C4-2B (cell line): ENCODE measurements at regions not wholly inside any gene's neighbourhood (a gene's known extent, or its start where the extent isn't known, plus 50 kb on each side); places are given as distances from the start of the nearest gene placed in this dataset.
A peak's percentile ranks its signal among the peaks of the same experiment; 100 is the strongest.

ENCODE experiments used
- H3K27ac ChIP-seq: fragments of 450-650 bp; 2 replicates; pipeline ENCODE4 v1.5.1; 2017
- CTCF ChIP-seq: fragments of 450-650 bp; conservative IDR thresholded peaks from 2 replicates; pipeline ENCODE4 v1.5.1; 2017; ENCODE audit warnings: mild to moderate bottlenecking
- ZFX ChIP-seq: fragments of 450-650 bp; IDR thresholded peaks from 2 replicates; pipeline ENCODE4 v1.6.1; 2017

- TF ChIP-seq ZFX (no peak), CTCF (no peak)
- H3K27ac ChIP-seq = no peak overlapping the region
Measured at GRCh38 chr10:6674291-6674690, 94.2 kb upstream of the PRKCQ start.

- no peak overlapping the region for H3K27ac ChIP-seq
- TF ChIP-seq ZFX (no peak), CTCF (no peak)
Measured at GRCh38 chr10:6671976-6672375, 91.9 kb upstream of the PRKCQ start.

- no peak overlapping the region for H3K27ac ChIP-seq
Measured at GRCh38 chr10:6669269-6669859, 89.3 kb upstream of the PRKCQ start.

GRCh38 chr10:6667679-6668270, 87.7 kb upstream of the PRKCQ start:
- TF ChIP-seq ZFX (no peak), CTCF (peak; percentile 70)
- H3K27ac ChIP-seq = no peak overlapping the region

More at GRCh38 chr10:6669269-6669859, 89.3 kb upstream of the PRKCQ start:
- no peak for TF ChIP-seq ZFX
- peak; percentile 74 for TF ChIP-seq CTCF

GRCh38 chr10:6667150-6667549, 87.1 kb upstream of the PRKCQ start:
- H3K27ac ChIP-seq = no peak overlapping the region
- no peak for TF ChIP-seq CTCF
- TF ChIP-seq ZFX = no peak

- TF ChIP-seq ZFX = no peak
- no peak for TF ChIP-seq CTCF
- H3K27ac ChIP-seq = no peak overlapping the region
Measured at GRCh38 chr10:6665847-6666246, 85.8 kb upstream of the PRKCQ start.

GRCh38 chr10:6660460-6660859, 80.4 kb upstream of the PRKCQ start:
- no peak overlapping the region for H3K27ac ChIP-seq
- no peak for TF ChIP-seq CTCF
- TF ChIP-seq ZFX = no peak
